GM18505 (cell line): ENCODE measurements at regions not wholly inside any gene's neighbourhood (a gene's known extent, or its start where the extent isn't known, plus 50 kb on each side); places are given as distances from the start of the nearest gene placed in this dataset.

Experiments used
- ATAC-seq: cut with Tn5 transposase; IDR thresholded peaks from one replicate; pipeline ENCODE4 v1.9.1; 2021; ENCODE audit not compliant: unreplicated experiment
- POLR2A ChIP-seq: IDR thresholded peaks from 4 replicates; pipeline ENCODE4 v1.6.1; 2011; ENCODE audit warnings: borderline replicate concordance; ENCODE audit not compliant: insufficient read depth, insufficient read length; ENCODE audit errors: extremely low read depth

DNA sequence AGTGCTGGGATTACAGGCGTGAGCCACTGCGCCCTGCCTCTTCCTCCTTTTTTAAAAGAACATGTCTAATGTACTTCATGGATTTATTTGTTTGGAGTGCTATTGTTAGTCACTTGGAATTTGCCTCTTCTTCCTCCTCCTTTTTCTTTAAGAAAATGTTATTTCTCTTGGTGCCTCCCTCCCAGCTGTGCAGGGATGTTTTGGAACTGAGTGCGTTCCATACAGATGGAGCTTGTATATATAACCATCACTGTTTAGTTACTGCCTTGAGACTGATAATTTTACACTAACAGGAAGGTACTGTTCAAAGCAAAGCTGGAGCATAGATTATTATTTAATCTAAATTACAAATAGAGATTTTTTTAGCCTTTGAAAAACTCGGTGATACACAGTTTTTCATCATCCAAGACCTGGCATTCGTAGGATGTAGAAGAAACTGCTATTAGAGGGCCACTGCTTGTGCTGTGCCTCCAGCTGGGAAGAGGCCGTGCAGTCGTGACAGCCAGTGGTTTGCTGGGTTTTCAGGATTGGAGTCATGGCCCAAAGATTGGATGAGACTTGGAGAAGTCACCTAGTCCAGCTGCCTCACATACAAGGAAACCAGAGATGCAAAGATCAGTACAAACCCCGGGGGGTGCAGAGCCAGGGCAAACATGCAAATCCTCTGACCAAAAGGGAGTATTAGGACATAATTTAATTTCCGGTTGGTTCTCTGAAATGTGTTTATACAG is 123.1 kb downstream of the PLEKHG1 start:
- TF ChIP-seq POLR2A, result no peak
- no peak for ATAC-seq

DNA sequence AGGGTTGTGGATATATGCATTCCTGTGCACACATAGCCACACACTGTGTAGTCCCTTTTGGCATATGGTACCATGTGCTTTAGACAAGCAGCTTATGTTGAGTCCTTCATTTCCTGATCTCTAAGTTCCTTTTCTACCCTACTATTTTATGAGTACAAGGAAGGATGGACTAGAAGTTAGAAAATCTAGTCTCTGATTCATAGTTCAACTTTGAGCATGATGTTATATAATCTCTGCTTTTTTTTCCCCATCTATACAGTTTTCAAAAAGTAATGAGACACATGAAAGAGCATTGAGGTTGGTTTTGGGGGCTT is 123.6 kb downstream of the PLEKHG1 start:
- ATAC-seq, result no peak
- no peak for TF ChIP-seq POLR2A

DNA sequence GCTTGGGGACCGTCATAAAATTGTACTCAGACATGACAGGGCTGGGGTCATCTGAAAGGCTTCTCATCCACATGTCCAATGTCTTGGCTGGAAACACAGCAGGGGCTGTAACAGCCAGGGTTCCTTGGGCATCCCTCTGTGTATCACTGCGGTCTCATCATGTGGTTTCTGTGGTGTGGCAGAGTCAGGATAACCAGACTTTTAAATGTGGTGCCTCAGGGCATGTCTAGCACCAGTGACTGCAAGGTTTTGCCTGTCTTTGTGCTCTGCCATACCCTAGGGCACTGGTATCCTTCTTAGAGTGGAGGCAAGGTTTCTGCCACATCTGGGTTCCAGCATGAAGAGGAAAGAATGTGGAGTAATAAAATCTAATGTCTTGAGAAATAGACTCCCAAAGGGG is 124.2 kb downstream of the PLEKHG1 start:
- TF ChIP-seq POLR2A, result no peak
- ATAC-seq, result no peak

DNA sequence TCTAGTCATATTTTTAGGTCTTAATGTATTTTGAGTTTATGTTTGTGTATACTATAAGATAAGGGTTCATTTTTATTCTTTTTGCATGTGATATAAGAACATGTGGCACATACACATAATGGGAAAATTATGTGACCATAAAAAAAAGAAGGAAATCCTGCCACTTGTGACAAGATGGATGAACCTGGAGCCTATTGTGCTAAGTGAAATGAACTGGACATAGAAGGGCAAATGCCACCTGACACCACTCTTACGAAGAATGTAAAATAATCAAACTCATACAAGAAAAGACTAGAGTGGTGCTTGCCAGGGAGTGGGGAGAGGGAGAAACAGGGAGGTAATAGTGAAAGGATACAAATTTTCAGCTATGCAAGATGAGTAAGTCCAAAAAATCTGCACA is 126.1 kb downstream of the PLEKHG1 start:
- ATAC-seq, result no peak
- no peak for TF ChIP-seq POLR2A

DNA sequence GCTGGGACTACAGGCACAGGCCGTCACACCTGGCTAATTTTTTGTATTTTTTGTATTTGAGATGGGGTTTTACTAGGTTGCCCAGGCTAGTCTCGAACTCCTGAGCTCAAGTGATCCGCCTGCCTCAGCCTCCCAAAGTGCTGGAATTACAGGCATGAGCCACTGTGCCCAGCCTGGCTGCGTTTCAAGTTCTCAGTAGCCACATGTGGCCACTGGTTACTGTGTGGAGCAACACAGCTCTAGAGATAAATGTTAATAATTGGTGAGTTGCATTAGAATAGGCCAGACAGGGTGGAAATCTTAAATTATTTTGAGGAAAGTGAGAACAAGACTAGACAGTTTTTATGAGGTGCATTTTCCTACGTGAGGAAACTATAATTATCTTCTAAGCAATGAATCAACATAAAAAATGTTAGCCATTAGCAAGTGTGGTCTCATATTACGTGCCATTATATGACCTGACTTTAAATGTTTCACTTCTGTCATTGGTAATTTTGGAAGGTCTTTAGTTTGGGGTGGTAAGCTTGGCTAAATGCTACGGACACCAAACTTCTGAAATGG is 129.6 kb downstream of the PLEKHG1 start:
- TF ChIP-seq POLR2A, result no peak
- ATAC-seq, result no peak

DNA sequence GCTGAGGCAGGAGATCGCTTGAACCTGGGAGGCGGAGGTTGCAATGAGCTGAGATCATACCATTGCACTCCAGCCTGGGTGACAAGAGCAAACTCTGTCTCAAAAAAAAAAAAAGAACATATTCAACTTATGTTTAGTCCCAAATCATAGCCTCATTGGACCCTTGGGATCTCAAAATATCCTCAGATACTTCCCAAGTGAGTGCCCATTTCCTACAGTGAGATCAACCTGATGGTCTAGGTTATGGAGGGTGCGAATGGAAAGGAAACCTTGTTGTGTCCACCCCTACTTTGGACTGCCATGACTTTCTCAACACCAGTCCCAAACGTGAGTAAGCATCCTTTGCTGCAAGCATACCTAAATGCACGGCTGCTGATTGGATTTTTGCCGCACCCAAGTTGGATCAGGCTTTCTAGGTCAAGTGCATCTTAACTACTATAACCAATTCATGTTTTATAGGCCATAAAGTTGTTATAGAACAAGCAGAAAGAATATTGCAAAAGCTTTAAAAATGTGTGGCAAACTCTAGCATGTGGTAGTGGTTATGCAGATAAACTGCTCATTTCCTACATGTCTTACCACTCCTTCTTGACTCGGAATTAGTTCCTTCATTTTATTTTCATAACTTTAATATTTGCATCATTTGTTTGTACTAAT is 131.2 kb downstream of the PLEKHG1 start:
- ATAC-seq, result no peak
- TF ChIP-seq POLR2A, result no peak

DNA sequence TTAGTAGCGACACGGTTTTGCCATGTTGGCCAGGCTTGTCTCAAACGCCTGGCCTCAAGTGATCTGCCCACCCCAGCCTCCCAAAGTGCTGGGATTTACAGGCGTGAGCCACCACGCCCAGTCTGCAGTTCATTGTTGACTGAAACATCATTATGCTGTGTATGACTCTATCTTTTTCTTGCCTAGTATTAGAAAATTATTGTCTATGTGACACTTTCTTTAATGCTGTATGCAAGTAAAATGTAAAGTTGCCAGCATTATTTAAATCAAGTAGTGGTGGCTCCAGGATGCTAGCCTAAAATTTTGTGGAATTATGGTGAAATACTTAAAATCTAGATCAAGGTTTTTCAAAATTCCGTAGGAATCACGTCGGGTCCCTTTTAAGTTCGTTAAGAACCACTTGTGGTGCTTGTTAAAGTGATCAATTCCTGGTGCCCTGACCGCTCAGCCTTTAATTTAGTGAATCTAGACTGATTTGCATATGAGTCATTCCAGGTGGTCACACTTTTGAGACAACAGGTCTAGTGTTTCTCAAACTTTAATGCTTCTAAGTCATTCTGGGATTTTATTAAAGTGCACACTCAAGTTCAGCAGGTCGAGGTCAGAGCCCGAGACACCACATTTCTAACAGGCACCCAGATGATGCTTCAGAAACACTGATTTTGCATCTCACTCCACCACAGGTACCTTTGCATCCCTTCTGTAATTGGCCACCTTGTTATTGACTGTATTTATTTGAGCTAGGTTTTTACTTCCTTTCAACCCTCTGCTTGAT is 132.6 kb upstream of the MTHFD1L start:
- TF ChIP-seq POLR2A, result no peak
- ATAC-seq, result no peak

DNA sequence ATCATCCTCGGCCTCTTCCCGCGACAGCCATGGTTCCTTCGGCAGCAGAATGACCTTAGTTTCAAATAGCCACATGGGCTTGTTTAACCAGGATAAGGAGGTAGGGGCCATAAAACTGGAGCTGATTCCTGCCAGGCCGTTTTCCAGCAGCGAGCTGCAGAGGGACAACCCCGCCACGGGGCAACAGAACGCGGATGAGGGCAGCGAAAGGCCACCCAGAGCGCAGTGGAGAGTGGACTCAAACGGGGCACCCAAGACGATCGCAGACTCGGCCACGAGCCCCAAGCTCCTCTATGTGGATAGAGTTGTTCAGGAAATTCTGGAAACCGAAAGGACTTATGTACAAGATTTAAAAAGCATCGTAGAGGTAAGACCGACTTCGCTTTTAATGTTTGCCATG is 131.8 kb upstream of the MTHFD1L start:
- no peak for TF ChIP-seq POLR2A
- no peak for ATAC-seq

DNA sequence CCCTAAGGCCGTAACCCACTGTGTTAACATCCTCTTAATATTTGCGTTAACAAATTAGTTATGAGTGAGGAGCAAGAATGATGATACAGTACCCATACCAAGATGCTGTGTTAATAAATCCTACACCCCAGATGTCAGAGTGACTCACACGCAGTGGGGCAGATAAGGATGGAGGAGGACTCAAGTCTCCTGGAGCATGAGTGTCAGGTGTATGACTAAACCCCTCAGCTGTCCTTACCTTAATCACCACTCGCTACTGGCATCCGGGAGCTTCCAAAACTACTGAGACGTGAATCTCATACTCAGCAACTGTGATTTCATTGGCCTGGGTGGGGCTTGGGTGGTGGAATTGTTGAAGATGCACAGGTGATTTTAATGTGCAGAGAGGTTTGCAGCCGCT is 131.3 kb upstream of the MTHFD1L start:
- ATAC-seq, result no peak

DNA sequence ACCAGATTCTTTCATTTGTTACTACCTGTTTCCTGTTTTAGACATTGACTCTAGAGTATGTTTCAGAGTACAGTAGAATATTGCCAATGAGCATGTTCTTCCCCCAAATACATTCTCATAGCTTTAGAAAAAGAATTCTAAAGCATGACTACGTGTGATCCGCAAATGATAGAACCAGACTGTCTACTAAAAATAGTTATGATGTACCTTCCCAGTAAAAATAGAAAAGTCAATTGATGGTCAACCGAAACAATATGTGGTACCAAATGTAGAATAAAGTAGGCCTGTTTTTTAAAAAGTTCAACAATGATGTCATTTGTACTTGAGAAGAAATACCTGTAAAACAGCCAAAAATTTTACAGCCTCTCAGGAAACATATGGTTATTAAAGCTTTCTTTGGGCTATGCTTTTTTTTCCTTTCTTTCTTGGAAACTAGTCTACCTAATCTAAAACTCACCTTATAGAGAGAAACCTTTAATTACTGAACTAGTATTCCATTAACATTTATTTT is 130.1 kb upstream of the MTHFD1L start:
- no peak for TF ChIP-seq POLR2A
- no peak for ATAC-seq

More for the DNA sequence above, 131.3 kb upstream of the MTHFD1L start:
- TF ChIP-seq POLR2A, result no peak

DNA sequence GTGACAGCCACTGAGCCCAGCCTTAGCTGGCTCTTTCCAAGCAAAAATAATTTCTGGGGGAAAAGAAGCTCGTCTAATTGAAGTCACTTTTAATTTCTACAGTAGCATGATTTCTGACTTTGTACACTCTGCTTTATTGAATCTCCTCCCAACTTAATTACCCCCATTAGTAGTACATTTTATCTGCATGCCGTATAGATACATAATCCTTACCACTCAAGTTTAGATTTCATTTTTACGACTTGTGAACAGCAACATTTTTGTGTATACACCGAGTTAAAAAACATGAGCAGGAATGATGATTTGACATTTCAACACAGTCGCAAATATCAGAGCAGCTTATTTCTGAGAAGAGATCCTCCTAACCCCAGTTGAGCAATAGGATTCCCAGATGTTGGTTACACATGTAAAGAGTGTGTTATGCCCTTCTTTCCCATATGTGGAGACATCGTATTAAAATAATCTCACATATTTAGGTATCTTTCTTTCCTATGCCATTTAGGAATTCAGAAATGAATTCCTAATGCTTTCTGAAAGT is 127.3 kb upstream of the MTHFD1L start:
- ATAC-seq, result no peak
- TF ChIP-seq POLR2A, result no peak

DNA sequence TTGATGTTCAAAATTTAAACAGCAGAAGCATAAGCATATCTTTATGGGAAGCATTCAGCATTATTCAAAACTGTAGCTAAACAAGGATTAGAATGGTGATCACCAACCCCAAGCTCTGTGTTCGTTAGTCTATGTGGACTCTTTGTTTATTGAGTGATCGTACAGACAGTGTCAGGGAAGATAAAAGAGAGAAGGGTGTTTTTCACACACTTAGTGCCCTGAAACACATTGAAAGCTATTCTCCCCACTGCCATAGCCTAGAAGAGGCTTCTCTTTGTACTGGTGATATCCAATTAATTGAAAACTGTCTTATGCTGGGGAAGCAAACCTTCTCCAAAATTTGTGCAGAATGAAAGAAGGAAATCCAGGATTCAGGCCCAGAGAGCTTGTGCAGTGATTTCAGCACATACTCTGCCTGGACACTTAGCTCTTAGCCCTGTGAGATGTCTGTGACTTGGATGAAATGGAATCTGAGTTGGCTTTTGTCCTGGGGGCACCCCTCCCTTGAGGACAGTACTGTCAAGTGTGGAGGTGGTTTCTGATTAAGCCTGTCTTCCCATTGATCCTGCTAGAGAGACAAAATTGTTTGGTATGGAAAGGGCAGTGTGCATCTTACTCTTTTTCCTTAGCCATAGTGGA is 125.7 kb upstream of the MTHFD1L start:
- no peak for ATAC-seq
- TF ChIP-seq POLR2A, result no peak

DNA sequence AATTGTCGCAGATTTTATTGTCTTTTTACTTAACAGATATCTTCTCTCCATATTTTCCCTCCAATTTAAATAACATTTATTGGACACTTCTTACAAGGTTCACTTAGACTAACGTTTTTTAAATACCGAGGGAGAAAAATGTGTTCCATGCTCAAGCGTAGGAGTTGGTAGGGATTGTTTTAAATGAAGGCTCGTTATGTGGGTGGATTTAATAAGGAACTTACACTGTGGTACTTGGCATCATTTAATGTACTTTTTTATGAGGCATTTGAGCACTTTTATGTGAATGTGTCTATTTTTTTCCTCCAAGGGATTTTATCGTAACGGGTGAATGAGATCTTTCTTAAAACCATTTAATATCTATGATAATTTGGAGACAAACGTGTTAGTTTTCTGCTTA is 125.0 kb upstream of the MTHFD1L start:
- no peak for ATAC-seq

More for the DNA sequence above, 125.0 kb upstream of the MTHFD1L start:
- no peak for TF ChIP-seq POLR2A
